Upper lobe of left lung (tissue), 6 donors: ENCODE measurements at regions not wholly inside any gene's neighbourhood (a gene's known extent, or its start where the extent isn't known, plus 50 kb on each side); places are given as distances from the start of the nearest gene placed in this dataset.

ENCODE experiments used
- ATAC-seq, 2 donors: fragments of 200-7000 bp; cut with Tn5 transposase; one replicate each; pipeline ENCODE4 v1.9.1; 2022; ENCODE audit warnings: mild to moderate bottlenecking in 2 of 2, moderate library complexity in 2 of 2; ENCODE audit not compliant: low FRiP score in 2 of 2
- DNase-seq, 2 donors: peaks; one replicate each; pipeline ENCODE4 v3.0.0-alpha.2; 2019 to 2020
- H3K27ac ChIP-seq, 4 donors: fragments of 200-600 bp; sonication (generic); one replicate each; pipeline ENCODE4 v1.5.1; 2016 to 2019
- H3K27me3 ChIP-seq, 4 donors: fragments of 200-600 bp; sonication (generic); one replicate each; pipeline ENCODE4 v1.5.1; 2017 to 2019
- H3K36me3 ChIP-seq, 4 donors: fragments of 200-600 bp; sonication (generic); one replicate each; pipeline ENCODE4 v1.5.1; 2016 to 2019
- H3K4me1 ChIP-seq, 4 donors: fragments of 200-600 bp; sonication (generic); one replicate each; pipeline ENCODE4 v1.5.1; 2018 to 2019
- H3K4me3 ChIP-seq, 4 donors: fragments of 200-600 bp; sonication (generic); one replicate each; pipeline ENCODE4 v1.5.1; 2017 to 2019; ENCODE audit warnings: mild to moderate bottlenecking in 2 of 4, moderate library complexity in 1 of 4
- H3K9me3 ChIP-seq, 4 donors: fragments of 200-600 bp; sonication (generic); one replicate each; pipeline ENCODE4 v1.5.1; 2018 to 2019
- EP300 ChIP-seq, 4 donors: sonication (generic); formaldehyde crosslinking; IDR thresholded peaks; one replicate each; pipeline ENCODE4 v1.5.1; 2017; ENCODE audit warnings: antibody characterized with exemption in 4 of 4, control low read depth in 2 of 4
- POLR2A ChIP-seq, 4 donors: fragments of 450-650 bp; IDR thresholded peaks; one replicate each; pipeline ENCODE4 v1.5.1; 2016 to 2017; ENCODE audit warnings: antibody characterized with exemption in 4 of 4, mild to moderate bottlenecking in 2 of 4
- POLR2AphosphoS5 ChIP-seq, 2 donors: sonication (generic); formaldehyde crosslinking; IDR thresholded peaks; one replicate each; pipeline ENCODE4 v1.5.1; 2017; ENCODE audit warnings: antibody characterized with exemption in 2 of 2
- WGBS, 2 donors: methylation state at CpG; one replicate each; pipeline ENCODE4 v1.1.5; 2017 to 2018; 5-methylcytosine and 5-hydroxymethylcytosine counted together
- TF ChIP-seq, protein P1 (sequence below), 6 experiments: fragments of 450-650 bp in 4 of 6; fragments of 200-600 bp in 2 of 6; sonication (generic) in 2 of 6; IDR thresholded peaks; one replicate each; pipeline ENCODE4 v1.5.1; 2016 to 2019; ENCODE audit warnings: antibody characterized with exemption in 6 of 6
- donor health status: DM: no; HTN: no; CAD: no; lungs with moderate emphysema.
- donor health status: DM: no; HTN: yes; CAD: no; lungs with severe emphysema.

DNA sequence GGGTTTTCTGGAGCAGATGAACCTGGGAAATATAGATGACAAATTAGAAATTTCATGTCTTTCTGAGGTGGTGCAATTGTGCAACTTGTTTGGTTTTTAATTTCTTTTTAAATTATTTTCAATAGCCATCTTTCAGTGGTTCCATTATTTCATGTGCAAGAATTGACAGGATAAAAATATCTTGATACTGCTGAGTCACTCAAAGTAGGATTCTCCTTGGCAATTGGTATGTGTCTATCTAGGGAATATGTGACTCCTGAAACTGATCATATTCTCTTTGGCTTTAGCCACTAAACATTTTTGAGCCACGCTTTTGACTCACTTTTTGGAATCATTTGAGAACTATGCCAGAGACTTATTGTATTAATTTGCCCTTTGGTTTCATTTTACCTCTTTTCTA is 331.5 kb downstream of the KCNA4 start:
- Histone ChIP-seq H3K36me3 (no peaks in the 10 kb centered on the region), H3K9me3 (no peaks in the 10 kb centered on the region), H3K27me3 (no peaks in the 10 kb centered on the region), H3K27ac (no peak overlapping the region), H3K4me3 (no peak overlapping the region), H3K4me1 (no peaks in the 10 kb centered on the region)
- WGBS, 2 donors, result 71 to 76% methylated on average over 1 of the region's 1 CpG
- TF ChIP-seq, protein P1, sequence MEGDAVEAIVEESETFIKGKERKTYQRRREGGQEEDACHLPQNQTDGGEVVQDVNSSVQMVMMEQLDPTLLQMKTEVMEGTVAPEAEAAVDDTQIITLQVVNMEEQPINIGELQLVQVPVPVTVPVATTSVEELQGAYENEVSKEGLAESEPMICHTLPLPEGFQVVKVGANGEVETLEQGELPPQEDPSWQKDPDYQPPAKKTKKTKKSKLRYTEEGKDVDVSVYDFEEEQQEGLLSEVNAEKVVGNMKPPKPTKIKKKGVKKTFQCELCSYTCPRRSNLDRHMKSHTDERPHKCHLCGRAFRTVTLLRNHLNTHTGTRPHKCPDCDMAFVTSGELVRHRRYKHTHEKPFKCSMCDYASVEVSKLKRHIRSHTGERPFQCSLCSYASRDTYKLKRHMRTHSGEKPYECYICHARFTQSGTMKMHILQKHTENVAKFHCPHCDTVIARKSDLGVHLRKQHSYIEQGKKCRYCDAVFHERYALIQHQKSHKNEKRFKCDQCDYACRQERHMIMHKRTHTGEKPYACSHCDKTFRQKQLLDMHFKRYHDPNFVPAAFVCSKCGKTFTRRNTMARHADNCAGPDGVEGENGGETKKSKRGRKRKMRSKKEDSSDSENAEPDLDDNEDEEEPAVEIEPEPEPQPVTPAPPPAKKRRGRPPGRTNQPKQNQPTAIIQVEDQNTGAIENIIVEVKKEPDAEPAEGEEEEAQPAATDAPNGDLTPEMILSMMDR (IDR thresholded peaks at IDR 0.05), result no peak
- TF ChIP-seq POLR2AphosphoS5 (IDR thresholded peaks at IDR 0.05), result no peak
- no peak for TF ChIP-seq POLR2A (IDR thresholded peaks at IDR 0.05)
- no peak for TF ChIP-seq EP300 (IDR thresholded peaks at IDR 0.05)
- DNase-seq (no peak), ATAC-seq (no peak)

DNA sequence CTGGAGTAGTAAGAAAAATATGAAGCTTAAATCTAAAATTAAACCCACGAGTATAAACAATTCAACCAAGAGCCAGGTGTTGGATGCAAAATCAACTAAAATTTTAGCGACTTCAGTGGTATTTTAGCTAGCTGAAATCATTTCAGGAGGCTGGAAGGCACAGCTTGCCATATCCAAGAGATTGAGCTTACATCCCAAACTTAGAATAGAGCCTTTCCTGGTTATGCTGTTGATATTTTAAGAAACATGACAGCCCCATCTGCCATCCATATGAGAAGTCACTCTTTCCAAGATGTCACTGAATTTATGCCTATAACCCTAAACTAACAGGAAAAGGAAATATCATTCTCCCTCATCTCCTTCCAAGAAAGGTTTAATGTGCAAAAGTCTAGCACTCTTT is 334.0 kb downstream of the KCNA4 start:
- Histone ChIP-seq H3K36me3 (no peaks in the 10 kb centered on the region), H3K9me3 (no peaks in the 10 kb centered on the region), H3K27ac (no peak overlapping the region), H3K4me3 (no peak overlapping the region), H3K4me1 (no peaks in the 10 kb centered on the region), H3K27me3 (no peaks in the 10 kb centered on the region)
- no peak for DNase-seq
- TF ChIP-seq POLR2A (IDR thresholded peaks at IDR 0.05), result no peak
- no peak for TF ChIP-seq POLR2AphosphoS5 (IDR thresholded peaks at IDR 0.05)
- TF ChIP-seq EP300 (IDR thresholded peaks at IDR 0.05), result no peak
- TF ChIP-seq, protein P1 (IDR thresholded peaks at IDR 0.05), result no peak
- no peak for ATAC-seq
- WGBS, 2 donors, result 58 to 61% methylated on average over 2 of the region's 2 CpGs

DNA sequence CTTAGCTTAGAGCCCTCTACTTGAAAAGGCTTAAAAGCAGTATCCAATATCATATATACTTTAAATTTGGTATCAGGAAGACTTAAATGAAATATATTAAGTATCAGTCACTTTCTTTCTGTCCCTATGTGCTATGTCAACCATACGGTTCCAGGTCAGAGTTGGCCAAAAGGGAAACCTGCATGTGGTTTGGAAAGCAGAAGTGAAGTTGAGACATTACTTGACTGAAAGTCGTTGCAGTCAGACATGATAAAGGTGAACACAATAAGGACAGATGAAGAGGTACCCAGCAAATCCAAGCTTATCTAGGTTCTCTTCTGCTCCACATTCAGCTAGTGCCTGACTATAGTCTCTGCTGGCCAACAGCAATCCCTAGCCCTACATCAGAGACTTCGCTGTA is 336.8 kb downstream of the KCNA4 start:
- no peak for TF ChIP-seq POLR2AphosphoS5 (IDR thresholded peaks at IDR 0.05)
- TF ChIP-seq, protein P1 (IDR thresholded peaks at IDR 0.05), result no peak
- no peak for TF ChIP-seq EP300 (IDR thresholded peaks at IDR 0.05)
- TF ChIP-seq POLR2A (IDR thresholded peaks at IDR 0.05), result no peak
- DNase-seq, result no peak
- Histone ChIP-seq H3K4me1 (no peaks in the 10 kb centered on the region), H3K4me3 (no peak overlapping the region), H3K9me3 (no peaks in the 10 kb centered on the region), H3K27me3 (no peaks in the 10 kb centered on the region), H3K36me3 (no peaks in the 10 kb centered on the region), H3K27ac (no peak overlapping the region)
- WGBS, 2 donors, result 79 to 88% methylated on average over 3 of the region's 3 CpGs
- ATAC-seq, result no peak

DNA sequence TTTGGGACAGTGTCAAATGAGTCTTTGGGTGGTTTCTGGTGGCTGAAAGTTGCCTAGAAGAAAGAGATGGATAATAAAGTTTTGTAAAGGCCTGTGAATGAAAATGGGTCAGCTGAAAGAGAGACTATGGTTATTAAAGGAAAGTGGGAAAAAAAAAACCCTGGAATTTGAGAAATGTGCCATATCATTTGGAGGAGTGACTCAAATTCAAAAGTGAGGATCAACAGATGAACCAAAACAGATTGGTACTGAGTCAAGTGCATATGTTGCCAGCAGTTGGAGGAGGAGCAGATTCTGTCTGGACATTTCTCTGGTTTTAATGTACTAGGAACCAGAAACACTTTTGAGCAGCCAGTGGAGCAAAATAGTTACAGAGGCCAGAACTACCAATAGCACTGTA is 339.8 kb downstream of the KCNA4 start:
- H3K4me1 ChIP-seq, result no peaks in the 10 kb centered on the region
- TF ChIP-seq, protein P1 (IDR thresholded peaks at IDR 0.05), result no peak
- TF ChIP-seq POLR2A (IDR thresholded peaks at IDR 0.05) (no peak), POLR2AphosphoS5 (IDR thresholded peaks at IDR 0.05) (no peak), EP300 (IDR thresholded peaks at IDR 0.05) (no peak)
- H3K4me3 ChIP-seq, result no peak overlapping the region
- H3K27me3 ChIP-seq, result no peaks in the 10 kb centered on the region
- ATAC-seq (no peak), DNase-seq (no peak)
- H3K27ac ChIP-seq, result no peak overlapping the region
- H3K9me3 ChIP-seq, result no peaks in the 10 kb centered on the region
- no peaks in the 10 kb centered on the region for H3K36me3 ChIP-seq

DNA sequence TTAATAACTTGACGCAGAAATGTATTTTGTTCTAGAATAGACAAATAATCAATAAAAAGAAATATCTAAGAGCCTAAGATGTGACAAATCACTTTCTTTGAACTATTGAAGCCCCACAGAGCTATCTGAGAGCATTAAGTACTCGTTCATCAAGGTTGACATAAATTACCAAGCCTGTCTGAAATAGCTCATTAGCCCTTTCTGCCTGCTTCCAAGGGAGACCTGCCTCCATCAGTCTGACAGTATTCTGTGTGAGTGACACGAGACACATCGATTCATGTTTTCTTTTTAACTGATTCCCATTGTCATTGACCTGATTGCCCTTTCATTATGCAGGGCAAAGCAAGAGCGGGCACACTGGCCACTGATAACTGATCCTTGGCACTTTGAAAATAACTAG is 347.5 kb downstream of the KCNA4 start:
- Histone ChIP-seq H3K4me3 (no peak overlapping the region), H3K27me3 (no peaks in the 10 kb centered on the region), H3K9me3 (peaks cover 0 to 4% (median 0%) of the 10 kb centered on the region in 4 donors), H3K4me1 (no peaks in the 10 kb centered on the region), H3K36me3 (no peaks in the 10 kb centered on the region), H3K27ac (no peak overlapping the region)
- TF ChIP-seq EP300 (IDR thresholded peaks at IDR 0.05), result no peak
- TF ChIP-seq POLR2A (IDR thresholded peaks at IDR 0.05), result no peak
- TF ChIP-seq POLR2AphosphoS5 (IDR thresholded peaks at IDR 0.05), result no peak
- TF ChIP-seq, protein P1 (IDR thresholded peaks at IDR 0.05), result no peak
- DNase-seq (no peak), ATAC-seq (no peak)
- 60 to 66% methylated on average over 5 of the region's 5 CpGs for WGBS, 2 donors
